CD4-positive, alpha-beta T cell treated with Interleukin-4 for 4 hours (primary cell): ENCODE measurements at regions not wholly inside any gene's neighbourhood (a gene's known extent, or its start where the extent isn't known, plus 50 kb on each side); places are given as distances from the start of the nearest gene placed in this dataset.

Source experiments
- DNase-seq: peaks from one replicate; pipeline ENCODE4 v3.0.0-alpha.2; 2020

GRCh38 chr5:20524991-20525529 lies 537.1 kb upstream of the CDH18 start:
- DNase-seq, result no peak

GRCh38 chr5:20522905-20523482 lies 535.0 kb upstream of the CDH18 start:
- no peak for DNase-seq

GRCh38 chr5:20515606-20516005 lies 527.6 kb upstream of the CDH18 start:
- DNase-seq, result no peak

- no peak for DNase-seq
These were observed 526.1 kb upstream of the CDH18 start for GRCh38 chr5:20514145-20514544.

- no peak for DNase-seq
These were observed 512.5 kb upstream of the CDH18 start for GRCh38 chr5:20500546-20500945.

GRCh38 chr5:20498926-20499325 lies 510.9 kb upstream of the CDH18 start:
- no peak for DNase-seq

- no peak for DNase-seq
These were observed 510.1 kb upstream of the CDH18 start for GRCh38 chr5:20498102-20498501.

GRCh38 chr5:20497356-20497755 lies 509.4 kb upstream of the CDH18 start:
- no peak for DNase-seq

GRCh38 chr5:20494706-20495105 lies 506.7 kb upstream of the CDH18 start:
- DNase-seq, result no peak

GRCh38 chr5:20486826-20487225 lies 498.8 kb upstream of the CDH18 start:
- no peak for DNase-seq

GRCh38 chr5:20476016-20476415 lies 488.0 kb upstream of the CDH18 start:
- no peak for DNase-seq

GRCh38 chr5:20470997-20471396 lies 483.0 kb upstream of the CDH18 start:
- no peak for DNase-seq

- DNase-seq, result no peak
These were observed 481.8 kb upstream of the CDH18 start for GRCh38 chr5:20469792-20470191.

GRCh38 chr5:20469390-20469789 lies 481.4 kb upstream of the CDH18 start:
- no peak for DNase-seq

GRCh38 chr5:20466512-20466911 lies 478.5 kb upstream of the CDH18 start:
- no peak for DNase-seq

GRCh38 chr5:20463206-20463605 lies 475.2 kb upstream of the CDH18 start:
- no peak for DNase-seq

- no peak for DNase-seq
These were observed 458.1 kb upstream of the CDH18 start for GRCh38 chr5:20446121-20446520.

GRCh38 chr5:20445326-20445860 lies 457.4 kb upstream of the CDH18 start:
- DNase-seq, result no peak

GRCh38 chr5:20434786-20435185 lies 446.8 kb upstream of the CDH18 start:
- no peak for DNase-seq

- DNase-seq, result no peak
These were observed 433.1 kb upstream of the CDH18 start for GRCh38 chr5:20420991-20421595.
